Choroid plexus epithelial cell (primary cell): ENCODE measurements at regions not wholly inside any gene's neighbourhood (a gene's known extent, or its start where the extent isn't known, plus 50 kb on each side); places are given as distances from the start of the nearest gene placed in this dataset.

ENCODE experiments used
- DNase-seq: peaks from one replicate; pipeline ENCODE4 v3.0.0-alpha.2; 2010; ENCODE audit warnings: low read depth
- H3K4me3 ChIP-seq: 2 replicates; pipeline ENCODE4 v1.5.1; 2011; ENCODE audit warnings: low read depth, mild to moderate bottlenecking, control low read depth, low read length, moderate library complexity
- CTCF ChIP-seq: conservative IDR thresholded peaks from 2 replicates; pipeline ENCODE4 v1.5.1; 2011; ENCODE audit warnings: low read depth, mild to moderate bottlenecking, control low read depth, inconsistent platforms, low read length, moderate library complexity

- H3K4me3 ChIP-seq: no peak overlapping the region
- no peak for TF ChIP-seq CTCF
- DNase-seq: no peak
Observed at GRCh38 chr13:30108216-30108912, 199.0 kb downstream of the KATNAL1 start.

GRCh38 chr13:30107521-30108136 lies 199.7 kb downstream of the KATNAL1 start:
- DNase-seq: no peak
- no peak overlapping the region for H3K4me3 ChIP-seq
- no peak for TF ChIP-seq CTCF

GRCh38 chr13:30107121-30107520 lies 200.2 kb downstream of the KATNAL1 start:
- no peak for TF ChIP-seq CTCF
- DNase-seq: no peak
- no peak overlapping the region for H3K4me3 ChIP-seq

GRCh38 chr13:30105381-30105780 lies 202.0 kb downstream of the KATNAL1 start:
- H3K4me3 ChIP-seq: no peak overlapping the region
- DNase-seq: no peak
- TF ChIP-seq CTCF: no peak

GRCh38 chr13:30103161-30103840 lies 204.1 kb downstream of the KATNAL1 start:
- TF ChIP-seq CTCF: no peak
- H3K4me3 ChIP-seq: no peak overlapping the region
- no peak for DNase-seq

GRCh38 chr13:30100226-30100625 lies 207.1 kb downstream of the KATNAL1 start:
- DNase-seq: no peak
- no peak for TF ChIP-seq CTCF
- no peak overlapping the region for H3K4me3 ChIP-seq

- no peak overlapping the region for H3K4me3 ChIP-seq
- no peak for TF ChIP-seq CTCF
- no peak for DNase-seq
Observed at GRCh38 chr13:30097701-30098100, 209.7 kb downstream of the KATNAL1 start.
